Lower lobe of right lung (tissue), 2 donors: ENCODE measurements at regions not wholly inside any gene's neighbourhood (a gene's known extent, or its start where the extent isn't known, plus 50 kb on each side); places are given as distances from the start of the nearest gene placed in this dataset.

ENCODE experiments used
- ATAC-seq, 2 donors: fragments of 200-7000 bp; cut with Tn5 transposase; one replicate each; pipeline ENCODE4 v1.9.1; 2020 to 2022; ENCODE audit warnings: mild to moderate bottlenecking in 2 of 2, moderate library complexity in 2 of 2
- DNase-seq: peaks from one replicate; pipeline ENCODE4 v3.0.0-alpha.2; 2020
- H3K27ac ChIP-seq: fragments of 200-600 bp; one replicate; pipeline ENCODE4 v1.8.0; 2022
- H3K27me3 ChIP-seq: fragments of 200-600 bp; one replicate; pipeline ENCODE4 v1.8.0; 2022; ENCODE audit warnings: low read depth
- H3K36me3 ChIP-seq: fragments of 200-600 bp; one replicate; pipeline ENCODE4 v1.8.0; 2022; ENCODE audit warnings: mild to moderate bottlenecking
- H3K4me1 ChIP-seq: fragments of 200-600 bp; one replicate; pipeline ENCODE4 v1.8.0; 2022
- H3K4me3 ChIP-seq: fragments of 200-600 bp; one replicate; pipeline ENCODE4 v1.8.0; 2022; ENCODE audit warnings: mild to moderate bottlenecking
- H3K9me3 ChIP-seq: fragments of 200-600 bp; one replicate; pipeline ENCODE4 v1.8.0; 2022
- intact Hi-C: fragments of 100-400 bp; cut with DNase I; formaldehyde crosslinking; loops from one replicate; pipeline ENCODE4 v1.11.0; 2022
- TF ChIP-seq, protein P1 (sequence below): fragments of 200-600 bp; IDR thresholded peaks from one replicate; pipeline ENCODE4 v1.8.0; 2022; ENCODE audit warnings: antibody characterized with exemption, mild to moderate bottlenecking
- donor health status: DM: no; HTN: yes; CAD: no; lungs with severe emphysema.

- Histone ChIP-seq H3K4me1 (no peaks in the 10 kb centered on the region), H3K9me3 (no peaks in the 10 kb centered on the region), H3K27me3 (no peaks in the 10 kb centered on the region), H3K36me3 (no peaks in the 10 kb centered on the region), H3K4me3 (no peak overlapping the region), H3K27ac (no peak overlapping the region)
- peak in 1 of 2 donors; percentile 19 for ATAC-seq
- no peak for DNase-seq
- TF ChIP-seq, protein P1, sequence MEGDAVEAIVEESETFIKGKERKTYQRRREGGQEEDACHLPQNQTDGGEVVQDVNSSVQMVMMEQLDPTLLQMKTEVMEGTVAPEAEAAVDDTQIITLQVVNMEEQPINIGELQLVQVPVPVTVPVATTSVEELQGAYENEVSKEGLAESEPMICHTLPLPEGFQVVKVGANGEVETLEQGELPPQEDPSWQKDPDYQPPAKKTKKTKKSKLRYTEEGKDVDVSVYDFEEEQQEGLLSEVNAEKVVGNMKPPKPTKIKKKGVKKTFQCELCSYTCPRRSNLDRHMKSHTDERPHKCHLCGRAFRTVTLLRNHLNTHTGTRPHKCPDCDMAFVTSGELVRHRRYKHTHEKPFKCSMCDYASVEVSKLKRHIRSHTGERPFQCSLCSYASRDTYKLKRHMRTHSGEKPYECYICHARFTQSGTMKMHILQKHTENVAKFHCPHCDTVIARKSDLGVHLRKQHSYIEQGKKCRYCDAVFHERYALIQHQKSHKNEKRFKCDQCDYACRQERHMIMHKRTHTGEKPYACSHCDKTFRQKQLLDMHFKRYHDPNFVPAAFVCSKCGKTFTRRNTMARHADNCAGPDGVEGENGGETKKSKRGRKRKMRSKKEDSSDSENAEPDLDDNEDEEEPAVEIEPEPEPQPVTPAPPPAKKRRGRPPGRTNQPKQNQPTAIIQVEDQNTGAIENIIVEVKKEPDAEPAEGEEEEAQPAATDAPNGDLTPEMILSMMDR, result no peak
- intact Hi-C loops, result no loop called here
Observed at GRCh38 chr4:159018062-159018629, 84.7 kb upstream of the RAPGEF2 start.

- no peak overlapping the region for H3K27ac ChIP-seq
- no peak overlapping the region for H3K4me3 ChIP-seq
- H3K27me3 ChIP-seq, result no peaks in the 10 kb centered on the region
- TF ChIP-seq, protein P1, result no peak
- no peak for ATAC-seq
- DNase-seq, result no peak
- no peaks in the 10 kb centered on the region for H3K36me3 ChIP-seq
- no peaks in the 10 kb centered on the region for H3K4me1 ChIP-seq
- intact Hi-C loops, result no loop called here
- no peaks in the 10 kb centered on the region for H3K9me3 ChIP-seq
Observed at GRCh38 chr4:159019356-159019755, 83.5 kb upstream of the RAPGEF2 start.

DNA sequence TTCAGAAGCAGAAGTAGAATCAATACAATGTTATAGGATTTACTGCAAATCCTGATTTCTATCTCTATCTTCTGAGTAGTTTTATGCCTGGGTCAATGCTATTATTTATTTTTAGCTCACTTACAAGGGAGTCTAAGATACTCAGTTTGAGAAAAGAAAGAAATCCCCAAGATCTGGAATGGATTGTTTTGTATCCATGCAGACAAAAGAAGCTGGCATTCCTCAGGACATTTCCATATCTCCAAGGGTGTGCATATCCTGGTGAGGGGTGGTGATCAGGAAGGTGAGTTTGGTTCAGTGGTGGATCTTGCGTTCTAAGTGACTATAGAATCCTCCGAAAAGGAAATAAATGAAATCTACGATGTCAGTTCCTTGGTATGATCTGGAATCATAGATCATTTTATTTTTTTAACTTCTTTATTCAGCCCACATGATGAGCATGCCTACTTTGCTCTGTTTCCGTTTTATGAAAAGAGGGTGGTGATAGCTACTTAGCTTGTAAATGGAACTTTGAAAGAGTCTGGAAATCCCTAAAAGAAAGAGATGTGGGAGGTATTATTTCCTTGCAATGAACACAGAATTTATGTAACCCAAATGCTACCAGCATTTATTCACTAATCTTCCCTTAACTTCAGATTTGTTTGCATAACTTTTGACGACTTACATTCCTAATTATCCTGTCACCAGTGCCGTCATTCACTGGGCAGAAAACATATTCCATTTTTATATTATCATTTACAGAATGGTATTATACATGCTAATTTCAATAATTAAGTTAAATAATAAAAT, 81.1 kb upstream of the RAPGEF2 start:
- H3K27me3 ChIP-seq, result no peaks in the 10 kb centered on the region
- TF ChIP-seq, protein P1, result no peak
- intact Hi-C loops, result no loop called here
- H3K4me1 ChIP-seq, result no peaks in the 10 kb centered on the region
- H3K27ac ChIP-seq, result no peak overlapping the region
- H3K36me3 ChIP-seq, result no peaks in the 10 kb centered on the region
- H3K9me3 ChIP-seq, result no peaks in the 10 kb centered on the region
- H3K4me3 ChIP-seq, result no peak overlapping the region
- DNase-seq (no peak), ATAC-seq (no peak)

DNA sequence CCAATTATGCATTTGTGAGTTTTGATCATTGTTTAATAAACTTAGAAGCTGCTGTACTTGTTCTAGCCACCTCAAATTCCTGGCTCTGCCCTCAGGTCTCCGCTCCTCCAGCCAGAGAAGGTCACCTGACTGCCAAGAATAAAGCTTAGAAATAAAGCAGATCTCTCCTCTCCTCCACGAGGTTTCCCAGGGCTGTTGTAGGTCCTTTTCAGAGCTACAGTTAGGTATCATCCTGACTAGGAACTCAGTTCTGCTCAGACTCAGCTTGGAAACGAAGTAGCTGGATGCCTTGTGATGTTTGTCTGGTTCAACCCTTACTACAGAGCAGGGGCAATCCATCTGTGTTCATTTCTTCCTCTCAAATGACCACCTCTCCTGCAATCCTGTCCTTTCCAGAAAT, 79.1 kb upstream of the RAPGEF2 start:
- no peaks in the 10 kb centered on the region for H3K27me3 ChIP-seq
- ATAC-seq (no peak), DNase-seq (no peak)
- TF ChIP-seq, protein P1, result no peak
- H3K36me3 ChIP-seq, result no peaks in the 10 kb centered on the region
- H3K4me3 ChIP-seq, result no peak overlapping the region
- H3K27ac ChIP-seq, result no peak overlapping the region
- intact Hi-C loops, result no loop called here
- no peaks in the 10 kb centered on the region for H3K9me3 ChIP-seq
- H3K4me1 ChIP-seq, result peaks cover 5% of the 10 kb centered on the region

- Histone ChIP-seq H3K9me3 (no peaks in the 10 kb centered on the region), H3K4me3 (no peak overlapping the region), H3K4me1 (peaks cover 5% of the 10 kb centered on the region), H3K27ac (no peak overlapping the region), H3K27me3 (no peaks in the 10 kb centered on the region), H3K36me3 (no peaks in the 10 kb centered on the region)
- TF ChIP-seq, protein P1, result no peak
- DNase-seq, result no peak
- intact Hi-C loops, result no loop called here
- ATAC-seq, result no peak
Observed at GRCh38 chr4:159024266-159024665, 78.6 kb upstream of the RAPGEF2 start.
